ENCODE measurements at regions not wholly inside any gene's neighbourhood (a gene's known extent, or its start where the extent isn't known, plus 50 kb on each side); places are given as distances from the start of the nearest gene placed in this dataset.
A peak's percentile ranks its signal among the peaks of the same experiment; 100 is the strongest.

- Histone ChIP-seq H3K4me1 (peaks cover 14 to 40% (median 27%) of the 10 kb centered on the region in 4 donors), H3K9me3 (no peaks in the 10 kb centered on the region), H3K27me3 (no peaks in the 10 kb centered on the region), H3K27ac (replicated peaks in 1 of 4) (peak overlapping the region; percentile 19 to 52 (median 39)), H3K4me3 (no peak overlapping the region), H3K36me3 (no peaks in the 10 kb centered on the region)
- 64% methylated on average over 1 of the region's 1 CpG for WGBS
- intact Hi-C loops (cut with DNase I): no loop called here
- DNase-seq (ENCODE audit: extremely low spot score): no peak
- TF ChIP-seq POLR2AphosphoS5 (IDR thresholded peaks at IDR 0.05) (no peak), EP300 (IDR thresholded peaks at IDR 0.05) (no peak), POLR2A (IDR thresholded peaks at IDR 0.05; ENCODE audit: low read depth) (no peak)
Measured at GRCh38 chr4:41406113-41406516, 131.8 kb upstream of the LIMCH1 start.

- H3K36me3 ChIP-seq: no peaks in the 10 kb centered on the region
- intact Hi-C loops (cut with DNase I): no loop called here
- TF ChIP-seq EP300 (IDR thresholded peaks at IDR 0.05): no peak
- no peak for TF ChIP-seq POLR2AphosphoS5 (IDR thresholded peaks at IDR 0.05)
- no peak for TF ChIP-seq CTCF (IDR thresholded peaks at IDR 0.05)
- no peak for TF ChIP-seq POLR2A (IDR thresholded peaks at IDR 0.05; ENCODE audit: low read depth)
- peaks cover 14 to 47% (median 29%) of the 10 kb centered on the region in 4 donors for H3K4me1 ChIP-seq
- H3K27ac ChIP-seq (replicated peaks in 1 of 4): no peak overlapping the region
- no peak overlapping the region for H3K4me3 ChIP-seq
- no peak for DNase-seq (ENCODE audit: extremely low spot score)
- WGBS: 50% methylated on average over 1 of the region's 1 CpG
- no peaks in the 10 kb centered on the region for H3K27me3 ChIP-seq
- no peaks in the 10 kb centered on the region for H3K9me3 ChIP-seq
Measured at GRCh38 chr4:41408150-41408549, 129.8 kb upstream of the LIMCH1 start.

GRCh38 chr4:41408859-41409593 lies 128.9 kb upstream of the LIMCH1 start:
- Histone ChIP-seq H3K4me3 (no peak overlapping the region), H3K4me1 (peaks cover 14 to 56% (median 38%) of the 10 kb centered on the region in 4 donors), H3K27me3 (no peaks in the 10 kb centered on the region), H3K9me3 (no peaks in the 10 kb centered on the region), H3K36me3 (no peaks in the 10 kb centered on the region), H3K27ac (replicated peaks in 1 of 4) (no peak overlapping the region)
- DNase-seq (ENCODE audit: extremely low spot score): no peak
- TF ChIP-seq POLR2A (IDR thresholded peaks at IDR 0.05; ENCODE audit: low read depth) (no peak), POLR2AphosphoS5 (IDR thresholded peaks at IDR 0.05) (no peak), EP300 (IDR thresholded peaks at IDR 0.05) (no peak), CTCF (IDR thresholded peaks at IDR 0.05) (no peak)
- intact Hi-C loops (cut with DNase I): no loop called here
- WGBS: 71% methylated on average over 4 of the region's 4 CpGs

GRCh38 chr4:41409594-41409895 lies 128.4 kb upstream of the LIMCH1 start:
- no peak for DNase-seq (ENCODE audit: extremely low spot score)
- Histone ChIP-seq H3K9me3 (no peaks in the 10 kb centered on the region), H3K27me3 (no peaks in the 10 kb centered on the region), H3K27ac (replicated peaks in 1 of 4) (no peak overlapping the region), H3K4me1 (peaks cover 14 to 58% (median 38%) of the 10 kb centered on the region in 4 donors), H3K4me3 (no peak overlapping the region), H3K36me3 (no peaks in the 10 kb centered on the region)
- intact Hi-C loops (cut with DNase I): no loop called here
- TF ChIP-seq CTCF (IDR thresholded peaks at IDR 0.05) (no peak), EP300 (IDR thresholded peaks at IDR 0.05) (no peak), POLR2AphosphoS5 (IDR thresholded peaks at IDR 0.05) (no peak), POLR2A (IDR thresholded peaks at IDR 0.05; ENCODE audit: low read depth) (no peak)
- WGBS: 81% methylated on average over 2 of the region's 2 CpGs

GRCh38 chr4:41410049-41410448 lies 127.9 kb upstream of the LIMCH1 start:
- intact Hi-C loops (cut with DNase I): no loop called here
- Histone ChIP-seq H3K4me1 (peaks cover 14 to 58% (median 38%) of the 10 kb centered on the region in 4 donors), H3K27ac (replicated peaks in 1 of 4) (no peak overlapping the region), H3K27me3 (no peaks in the 10 kb centered on the region), H3K4me3 (no peak overlapping the region), H3K9me3 (no peaks in the 10 kb centered on the region), H3K36me3 (no peaks in the 10 kb centered on the region)
- WGBS: 82% methylated on average over 3 of the region's 3 CpGs
- TF ChIP-seq POLR2AphosphoS5 (IDR thresholded peaks at IDR 0.05) (no peak), POLR2A (IDR thresholded peaks at IDR 0.05; ENCODE audit: low read depth) (no peak), EP300 (IDR thresholded peaks at IDR 0.05) (no peak), CTCF (IDR thresholded peaks at IDR 0.05) (no peak)
- DNase-seq (ENCODE audit: extremely low spot score): no peak

Data from esophagus muscularis mucosa (tissue), 4 donors.